Suppressor macrophage treated with lipopolysaccharide for 1 hour (primary cell): ENCODE measurements at regions not wholly inside any gene's neighbourhood (a gene's known extent, or its start where the extent isn't known, plus 50 kb on each side); places are given as distances from the start of the nearest gene placed in this dataset.
A peak's percentile ranks its signal among the peaks of the same experiment; 100 is the strongest.

Experiments used
- DNase-seq, 3 donors: peaks; one replicate each; pipeline ENCODE4 v3.0.0-alpha.2; 2020 to 2022

DNA sequence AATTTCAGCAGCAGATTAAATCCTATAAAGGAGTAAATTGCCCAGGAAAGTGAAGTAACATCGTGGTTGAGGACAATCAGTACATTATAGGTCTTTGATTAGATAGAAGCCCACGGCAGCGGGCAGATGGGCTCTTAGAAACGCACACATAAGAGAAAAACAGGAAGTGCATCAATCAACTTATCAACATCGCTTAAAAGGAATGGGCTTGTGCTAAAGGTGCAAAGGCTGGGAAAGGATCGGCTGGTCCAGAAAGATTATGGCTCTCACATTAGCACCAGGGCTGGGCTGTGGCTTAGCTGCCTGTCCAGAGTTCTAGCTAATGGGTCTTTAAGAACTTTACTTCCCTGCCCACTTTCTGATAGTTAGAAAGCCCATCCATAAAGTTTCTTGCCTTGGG is 292.0 kb upstream of the TNRC6C start:
- DNase-seq, result no peak

DNA sequence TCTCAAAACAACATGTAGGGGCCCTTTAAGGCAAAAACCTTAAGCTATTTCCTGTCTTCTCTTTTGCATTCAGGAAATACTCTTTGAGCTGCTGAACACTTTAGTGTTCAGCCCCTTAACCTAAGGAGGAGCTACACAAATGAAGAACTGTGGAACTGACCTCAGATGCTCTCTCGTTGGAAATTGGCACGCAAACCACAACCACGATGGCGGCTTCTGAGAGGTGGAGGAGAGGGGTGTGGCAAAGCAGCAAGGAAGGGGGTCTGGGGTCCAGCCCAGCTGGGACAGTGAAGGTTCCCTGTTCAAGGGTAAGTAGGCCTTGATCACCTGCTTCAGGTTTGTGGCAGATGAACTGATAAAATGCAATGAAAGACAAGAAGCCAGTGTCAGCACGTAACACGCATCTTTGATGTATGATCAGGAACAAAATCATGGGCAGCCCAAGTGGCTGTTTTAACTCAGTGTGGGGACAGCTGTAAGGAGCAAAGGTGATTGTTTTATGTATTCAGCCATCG is 291.6 kb upstream of the TNRC6C start:
- no peak for DNase-seq

DNA sequence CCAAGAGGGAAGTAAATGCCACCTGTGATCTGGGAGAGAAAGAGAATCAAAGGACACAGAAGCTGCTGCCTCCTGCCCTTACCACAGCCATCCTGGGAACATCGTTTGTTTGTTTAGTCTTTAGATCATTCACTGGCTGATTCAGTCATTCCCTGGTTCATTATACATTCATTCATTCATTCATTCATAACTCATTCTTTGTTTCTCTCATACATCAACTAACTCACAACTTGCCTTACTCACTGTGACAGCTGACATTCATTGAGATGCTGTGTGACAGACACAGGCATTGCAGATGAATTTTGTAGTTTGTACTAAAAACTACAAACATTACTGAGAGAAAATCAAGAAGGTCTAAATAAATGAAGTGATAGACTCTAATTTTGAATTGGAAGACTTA is 291.0 kb upstream of the TNRC6C start:
- no peak for DNase-seq

DNA sequence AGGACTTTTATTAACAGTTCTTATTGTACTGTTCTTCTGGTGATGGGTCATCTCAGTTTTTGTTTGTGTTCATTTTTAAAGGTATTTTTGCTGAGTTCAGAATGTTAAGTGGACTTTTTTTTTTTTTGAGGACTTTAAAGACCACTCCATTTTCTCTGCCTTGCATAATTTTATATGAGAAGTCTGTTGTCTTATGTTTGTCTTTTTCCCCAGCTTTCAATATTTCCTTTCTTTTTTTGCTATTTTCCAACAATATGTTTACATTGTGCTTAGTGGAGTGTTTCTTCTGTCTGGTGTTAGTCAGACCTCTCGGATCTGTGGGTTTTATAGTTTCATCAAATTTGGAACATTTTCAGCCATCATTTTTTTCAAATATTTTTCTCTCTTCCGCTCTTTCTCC is 290.0 kb upstream of the TNRC6C start:
- DNase-seq, result no peak

DNA sequence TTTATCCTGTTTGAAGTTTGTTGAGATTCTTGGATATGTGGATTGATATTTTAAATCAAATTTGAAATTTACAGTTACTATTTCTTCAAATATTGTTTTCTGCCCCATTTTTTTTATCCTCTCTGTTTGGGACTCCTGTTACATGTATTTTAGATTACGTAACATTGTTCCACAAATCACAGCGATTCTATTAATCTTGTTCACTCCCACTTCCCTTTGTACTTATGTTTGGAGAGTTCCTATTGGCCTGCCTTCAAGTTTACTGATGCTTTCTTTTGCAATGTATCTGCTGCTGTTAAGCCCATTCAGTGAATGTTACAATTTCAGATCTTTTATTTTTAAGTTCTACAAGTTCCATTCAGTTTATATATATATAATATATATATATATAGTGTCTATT is 288.3 kb upstream of the TNRC6C start:
- DNase-seq, result peak; percentile 31 to 65 (median 32)

DNA sequence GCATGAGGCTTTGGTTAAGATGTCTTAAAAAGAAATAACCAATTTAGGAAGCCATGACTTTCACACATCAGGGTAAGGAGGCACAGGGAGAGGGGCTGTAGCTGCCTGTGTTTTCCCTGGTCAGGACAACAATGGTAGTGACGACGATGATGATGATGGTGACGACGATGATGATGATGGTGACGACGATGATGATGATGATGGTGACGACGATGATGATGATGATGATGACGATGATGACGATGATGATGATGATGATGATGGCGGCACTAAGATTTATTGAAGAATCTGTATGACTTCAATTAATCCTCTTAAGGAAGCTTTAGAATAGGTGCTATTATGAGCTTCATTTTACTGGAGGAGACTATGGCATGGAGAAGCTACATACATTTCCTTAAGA is 284.1 kb upstream of the TNRC6C start:
- DNase-seq, result no peak

DNA sequence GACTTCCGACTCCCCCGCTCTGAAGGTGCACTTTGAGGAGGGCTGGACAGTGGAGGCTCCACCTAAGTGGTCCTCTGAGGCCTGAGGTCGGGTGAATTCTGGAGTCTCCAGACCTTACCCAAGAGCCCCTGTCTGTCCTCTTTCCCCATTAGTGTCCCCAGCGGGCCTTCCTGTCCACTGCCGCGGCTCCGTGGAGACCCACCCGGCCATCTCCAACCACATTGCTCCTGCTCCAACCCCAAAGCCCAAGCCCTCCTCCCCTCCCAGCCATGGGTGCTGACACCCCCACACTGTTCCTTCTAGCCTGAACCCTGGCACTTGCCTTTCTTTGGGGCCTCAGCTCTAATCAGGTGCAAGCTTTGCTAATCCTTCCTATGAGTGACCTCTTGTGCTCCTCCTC is 283.1 kb upstream of the TNRC6C start:
- no peak for DNase-seq

DNA sequence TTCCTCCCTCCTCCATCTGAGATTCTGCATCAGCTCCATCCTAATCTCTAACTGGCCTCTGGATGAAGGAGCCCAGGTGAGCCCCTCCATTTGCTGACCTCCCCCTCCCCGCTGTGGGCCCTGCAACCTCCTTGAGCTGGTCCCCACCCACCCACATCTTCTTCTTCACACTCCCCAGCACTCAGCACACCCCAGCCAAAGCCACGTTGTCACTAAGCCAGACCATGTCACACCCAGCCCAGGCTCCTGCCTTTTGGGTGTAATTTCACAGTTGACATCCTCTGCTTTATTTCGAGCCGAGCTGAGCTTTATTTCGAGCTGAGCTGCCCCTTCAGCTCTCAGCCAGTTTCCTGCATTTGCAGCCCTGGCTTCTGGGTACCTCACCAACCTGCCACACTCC is 282.7 kb upstream of the TNRC6C start:
- no peak for DNase-seq

DNA sequence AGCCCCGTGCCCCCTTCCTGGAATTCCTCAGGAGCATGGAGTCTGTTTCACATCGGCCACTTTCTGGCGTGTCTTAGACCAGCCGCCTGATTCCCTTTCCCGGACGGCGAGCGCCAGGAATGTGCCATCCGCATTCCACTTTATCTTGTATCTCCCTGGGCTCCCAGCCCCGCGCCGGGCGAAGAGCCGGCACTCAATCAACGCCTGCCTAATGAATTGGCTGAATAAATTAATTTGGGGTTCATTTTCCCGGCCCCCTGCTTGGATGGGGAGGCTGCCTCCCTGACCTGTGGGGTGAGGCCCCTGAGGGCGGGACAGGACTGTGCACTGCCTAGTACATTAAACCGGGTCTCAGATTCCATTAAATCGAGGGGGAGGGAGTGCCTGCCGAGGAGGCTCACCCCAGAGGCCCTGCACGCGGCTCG is 282.3 kb upstream of the TNRC6C start:
- no peak for DNase-seq

DNA sequence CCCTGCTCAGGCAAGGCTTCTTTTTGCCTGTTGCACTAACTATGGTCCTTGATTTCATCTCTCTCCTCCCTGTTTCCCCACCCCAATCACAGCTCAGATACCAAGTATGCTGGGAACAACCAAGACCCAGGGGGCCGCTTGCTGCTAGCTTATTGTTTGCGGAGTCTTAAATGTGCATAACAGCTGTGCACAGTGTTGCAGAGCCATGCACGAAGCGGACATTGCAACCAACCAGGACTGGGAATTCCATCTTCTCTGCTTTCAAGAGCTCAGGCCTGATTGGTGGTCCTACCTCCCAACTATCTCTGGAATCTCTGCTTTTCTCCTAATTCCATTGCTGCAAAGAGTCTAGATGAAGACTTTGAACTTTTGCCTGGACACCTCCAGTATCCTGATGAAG is 281.3 kb upstream of the TNRC6C start:
- DNase-seq, result no peak

DNA sequence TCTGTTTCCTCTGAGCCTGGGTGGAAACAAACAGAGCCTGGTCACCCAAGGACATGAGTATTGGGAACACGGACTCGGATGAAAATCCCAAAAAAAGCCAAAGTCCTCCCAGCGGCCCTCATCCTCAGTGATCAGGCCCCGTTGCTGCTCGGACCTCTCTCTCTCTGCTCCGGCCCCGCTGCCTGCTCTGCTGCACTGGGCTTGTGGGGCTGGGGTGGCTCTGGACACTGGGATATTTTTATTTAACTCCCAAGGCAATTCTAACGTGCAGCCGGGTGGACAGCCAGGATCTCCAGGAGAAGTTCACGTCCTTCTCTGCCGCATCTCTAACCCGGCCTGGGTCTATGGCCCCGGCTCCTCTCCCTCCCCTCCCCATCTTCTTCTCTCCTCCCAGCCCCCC is 280.9 kb upstream of the TNRC6C start:
- no peak for DNase-seq

DNA sequence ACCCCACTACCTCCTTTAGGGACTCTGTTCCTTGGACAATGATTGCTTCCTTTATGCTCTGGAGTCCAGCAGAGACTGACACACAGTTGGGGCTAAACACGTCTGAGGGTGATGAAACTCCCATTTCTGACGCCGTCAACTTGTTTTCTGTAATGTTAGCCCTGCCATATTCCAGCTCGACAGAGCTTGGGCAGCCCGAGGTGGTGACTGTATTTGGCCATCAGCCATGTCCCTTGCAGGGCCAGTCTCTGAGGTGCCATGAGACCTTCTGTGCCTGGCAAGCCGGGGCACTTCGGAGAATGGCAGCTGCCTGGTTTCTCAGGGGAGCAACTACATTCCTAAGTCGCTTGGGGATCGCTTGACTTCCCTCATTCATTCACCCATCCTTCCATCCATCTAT is 278.9 kb upstream of the TNRC6C start:
- DNase-seq, result no peak

DNA sequence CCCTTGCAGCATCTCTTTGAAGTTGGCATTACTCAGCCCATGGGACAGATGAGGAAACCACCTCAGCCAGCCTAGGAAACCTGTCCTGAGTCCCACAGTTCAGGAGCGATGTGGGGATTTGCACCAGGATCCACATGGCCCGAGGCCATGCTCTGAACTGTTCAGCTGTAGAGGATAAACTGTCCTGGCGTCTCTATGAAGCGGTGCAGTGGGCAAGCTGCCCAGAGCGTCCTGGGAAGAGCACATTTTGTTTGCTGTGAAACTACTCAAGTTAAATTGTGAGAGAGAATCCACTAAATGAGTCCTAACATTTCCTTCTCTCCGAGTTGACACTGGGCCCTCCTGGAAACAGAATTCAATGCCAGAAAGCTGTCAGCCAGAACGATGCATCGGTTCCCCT is 276.6 kb upstream of the TNRC6C start:
- no peak for DNase-seq

DNA sequence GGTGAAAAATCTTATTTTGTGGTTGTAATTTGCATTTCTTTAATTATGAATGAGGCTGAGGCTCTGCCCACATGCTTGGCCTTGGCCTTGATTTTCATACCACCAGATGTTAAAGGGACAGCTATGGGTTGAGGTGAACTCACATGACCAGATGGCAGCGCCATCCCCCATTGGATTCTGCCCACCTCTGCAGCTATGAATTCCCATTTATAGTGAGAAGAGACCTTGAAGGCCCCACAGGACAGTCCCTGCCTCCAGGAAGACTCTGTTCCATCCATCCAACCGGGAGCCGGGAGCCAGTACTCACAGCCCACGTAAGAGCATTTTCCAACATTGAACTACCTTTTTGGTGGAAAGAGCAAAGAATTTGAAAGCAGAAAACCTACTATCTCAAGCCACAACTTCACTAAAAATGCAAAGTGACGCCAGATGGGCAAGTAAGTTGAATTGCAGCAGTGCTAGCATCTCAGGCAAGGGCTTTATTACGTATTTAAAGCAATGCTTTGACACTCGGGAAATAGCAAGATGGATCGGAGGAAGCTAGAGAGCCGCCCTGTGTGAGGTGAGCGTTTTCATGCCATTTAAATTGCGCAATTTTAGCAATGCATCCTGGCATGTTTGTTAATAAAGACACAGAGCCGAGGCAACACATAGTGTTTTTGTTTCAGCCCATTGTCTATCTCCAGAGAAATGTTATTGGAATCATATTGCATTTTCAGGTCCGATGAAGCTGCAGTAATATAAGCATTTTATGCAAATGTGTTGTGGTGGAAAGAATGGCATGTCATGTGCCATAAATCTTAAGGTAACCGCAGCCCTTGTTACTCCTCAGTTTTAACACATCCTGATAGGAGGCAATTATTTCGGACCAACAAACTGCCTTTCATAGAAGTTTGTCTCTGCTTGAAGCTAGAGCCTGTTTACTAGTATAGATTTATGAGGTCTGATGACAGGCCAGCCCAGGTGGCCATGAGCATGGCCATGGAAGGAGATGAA is 273.4 kb upstream of the TNRC6C start:
- no peak for DNase-seq

DNA sequence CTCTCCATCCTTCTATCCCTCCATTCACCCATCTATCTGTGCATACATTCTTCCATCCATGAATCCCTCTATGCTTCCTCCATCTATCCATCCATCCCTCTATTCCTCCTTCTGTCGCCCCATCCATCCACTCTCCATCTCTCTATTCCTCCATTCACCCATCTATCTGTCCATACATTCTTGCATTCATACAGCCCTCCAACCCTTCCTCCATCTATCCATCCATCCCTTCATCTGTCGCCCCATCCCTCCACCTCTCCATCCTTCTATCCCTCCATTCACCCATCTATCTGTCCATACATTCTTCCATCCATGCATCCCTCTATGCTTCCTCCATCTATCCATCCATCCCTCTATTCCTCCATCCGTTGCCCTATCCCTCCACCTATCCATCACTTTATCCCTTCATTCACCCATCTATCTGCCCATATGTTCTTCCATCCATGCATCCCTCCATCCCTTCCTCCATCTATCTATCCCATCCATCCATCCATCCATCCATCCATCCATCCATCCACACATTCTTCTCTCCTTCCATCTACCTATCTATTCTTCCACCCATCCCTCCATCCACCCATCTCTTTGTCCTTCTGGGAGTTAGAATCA is 272.5 kb upstream of the TNRC6C start:
- no peak for DNase-seq

DNA sequence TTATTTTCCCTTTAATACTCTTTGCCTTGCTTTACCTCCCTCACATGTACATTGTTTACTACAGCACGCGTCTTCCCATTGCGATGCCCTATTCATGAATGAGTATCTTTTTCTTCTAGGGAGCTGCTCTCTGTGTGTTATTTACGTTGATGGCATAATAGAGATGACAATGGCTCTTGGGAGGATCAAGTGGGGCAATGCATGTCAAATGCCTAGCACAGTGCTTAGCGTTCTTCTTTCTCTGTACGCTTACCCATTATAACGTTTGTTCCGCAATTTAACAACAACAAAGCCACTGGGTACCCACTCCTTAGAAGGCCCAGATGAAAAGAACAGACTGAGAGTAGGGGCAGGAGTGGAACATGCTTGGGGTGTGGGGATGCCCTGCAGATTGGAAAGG is 271.6 kb upstream of the TNRC6C start:
- no peak for DNase-seq

DNA sequence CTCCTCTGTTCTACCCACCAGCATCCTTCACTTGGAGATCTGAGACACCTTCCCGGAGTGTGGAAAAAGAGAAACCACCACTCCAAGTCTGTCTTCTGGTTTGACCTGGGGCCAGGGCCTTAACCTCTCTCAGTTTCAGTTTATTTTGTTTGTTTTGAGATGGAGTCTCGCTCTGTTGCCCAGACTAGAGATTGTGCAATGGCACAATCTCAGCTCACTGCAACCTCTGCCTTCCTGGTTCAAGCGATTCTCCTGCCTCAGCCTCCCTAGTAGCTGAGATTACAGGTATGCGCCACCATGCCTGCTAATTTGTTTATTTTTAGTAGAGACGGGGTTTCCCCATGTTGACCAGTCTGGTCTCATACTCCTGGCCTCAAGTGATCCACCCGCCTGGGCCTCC is 271.1 kb upstream of the TNRC6C start:
- DNase-seq, result no peak

DNA sequence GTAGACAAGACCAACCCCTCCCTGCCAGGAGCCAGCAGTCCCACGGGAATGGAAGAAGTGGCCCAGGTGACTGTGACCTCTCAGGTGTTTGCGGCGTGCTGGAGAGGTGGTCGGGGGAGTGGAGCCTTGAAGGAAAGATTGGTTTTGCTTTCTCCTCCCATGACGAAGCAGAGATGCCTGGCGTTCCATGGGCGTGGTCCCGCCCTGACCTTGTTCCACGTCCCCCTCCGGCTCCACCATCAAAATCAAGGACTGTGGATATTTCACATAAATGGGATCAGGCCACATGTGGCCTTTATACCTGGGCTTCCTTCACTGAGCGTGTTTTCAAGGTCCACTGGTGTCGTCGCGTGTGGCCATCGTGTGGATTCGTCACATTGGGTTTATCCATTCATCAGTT is 270.6 kb upstream of the TNRC6C start:
- no peak for DNase-seq

DNA sequence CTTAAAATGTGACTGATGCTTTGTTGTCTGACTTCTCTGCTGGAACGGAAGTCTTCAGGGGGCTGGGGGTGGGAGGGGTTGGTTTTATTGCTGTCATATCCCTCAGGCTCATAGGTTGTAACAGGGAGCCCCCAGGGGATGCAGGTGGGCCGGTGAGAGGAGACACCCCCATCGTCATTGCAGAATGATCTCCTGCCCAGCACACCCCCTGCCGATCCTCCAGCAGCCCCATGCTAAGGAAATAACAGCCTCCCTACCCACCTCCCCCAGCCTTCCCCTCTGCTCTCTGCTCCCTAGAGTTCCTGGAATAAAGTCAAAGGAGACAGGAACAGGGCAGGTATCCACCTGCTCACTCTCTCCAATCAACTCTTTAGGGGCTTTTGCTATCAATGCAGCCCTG is 270.1 kb upstream of the TNRC6C start:
- no peak for DNase-seq

DNA sequence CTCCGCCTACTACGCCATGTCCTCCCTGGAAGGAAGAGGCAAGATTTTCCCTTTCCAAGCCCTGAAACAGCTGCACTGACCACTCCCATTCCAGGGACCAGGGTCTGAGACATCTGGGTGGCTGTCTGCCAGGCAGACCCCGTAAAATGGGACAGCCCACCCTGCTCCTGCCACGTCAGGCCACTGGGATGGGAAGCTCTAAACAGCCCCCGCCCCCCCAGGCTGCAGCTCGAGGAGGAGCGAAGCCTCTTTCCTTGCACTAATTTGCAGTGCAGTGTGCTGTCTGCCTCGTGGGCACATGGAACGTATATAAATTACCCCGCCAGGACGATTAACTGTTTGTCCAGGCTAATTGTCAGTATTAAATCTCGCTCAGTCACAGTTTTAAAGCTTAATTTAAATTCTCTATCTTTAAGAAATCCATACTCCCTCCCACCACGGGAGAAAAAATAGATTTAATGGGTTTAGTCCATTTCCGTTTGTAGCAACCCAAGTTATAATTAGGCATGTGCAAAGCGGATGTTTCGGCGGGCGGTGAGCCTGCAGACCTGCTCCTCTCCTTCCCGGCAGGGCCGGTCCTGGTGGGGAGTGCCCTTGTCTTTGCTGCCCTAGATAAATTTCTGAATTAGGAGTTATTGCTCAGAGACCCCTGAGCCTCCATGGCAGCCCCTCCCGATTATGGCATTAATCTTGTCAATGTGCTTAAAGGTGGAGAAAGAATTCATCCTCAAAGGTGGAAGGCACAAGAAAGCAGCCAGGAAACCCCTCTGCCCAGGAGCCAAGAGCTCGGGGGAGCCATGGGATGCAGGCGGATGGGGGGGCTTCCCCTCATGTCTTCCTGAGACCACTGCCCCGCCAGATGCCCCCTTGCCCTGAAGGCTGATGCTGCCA is 268.0 kb upstream of the TNRC6C start:
- DNase-seq, result peak in 2 of 3 donors; percentile 17 to 26

DNA sequence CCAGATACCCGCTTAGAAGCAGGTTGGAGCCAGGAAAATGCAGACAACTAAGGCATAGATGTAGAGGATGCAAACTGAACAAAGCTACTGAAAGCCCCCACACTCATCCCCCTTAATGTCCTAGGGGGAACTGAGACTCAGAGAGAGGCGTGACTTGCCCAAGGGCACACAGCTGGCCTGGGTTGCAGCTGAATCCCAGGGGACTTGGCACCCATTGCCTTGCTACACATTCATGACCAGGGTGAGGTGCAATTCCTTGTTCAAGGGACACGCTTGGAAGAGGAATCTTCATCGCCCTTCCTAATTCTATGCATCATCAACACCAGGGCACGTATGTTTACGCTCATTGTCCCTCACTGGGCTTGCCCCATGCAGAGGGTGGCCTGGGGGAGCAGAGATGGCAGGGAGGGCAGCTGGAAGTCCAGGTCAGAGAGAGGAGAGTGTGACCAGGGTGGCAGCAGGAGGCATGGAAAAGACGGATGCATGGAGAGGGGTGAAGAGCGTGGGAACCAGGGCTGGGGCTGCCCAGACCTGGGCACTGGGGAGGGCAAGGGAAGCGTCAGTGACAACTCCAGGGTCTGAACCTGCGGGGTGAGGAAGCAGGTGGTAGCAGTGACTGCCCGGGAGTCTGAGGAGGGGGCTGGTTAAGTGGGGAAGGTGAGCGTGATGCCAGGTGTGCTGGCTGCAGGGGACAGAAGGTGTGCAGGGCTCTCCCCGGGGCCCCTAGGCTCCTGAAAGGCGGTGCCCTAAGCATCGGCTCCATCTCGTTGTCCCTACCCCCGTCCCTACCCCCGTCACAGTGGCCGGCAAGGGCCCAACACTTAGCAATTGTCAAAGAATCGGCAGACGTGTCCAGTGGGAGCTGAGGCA is 267.1 kb upstream of the TNRC6C start:
- DNase-seq, result no peak

DNA sequence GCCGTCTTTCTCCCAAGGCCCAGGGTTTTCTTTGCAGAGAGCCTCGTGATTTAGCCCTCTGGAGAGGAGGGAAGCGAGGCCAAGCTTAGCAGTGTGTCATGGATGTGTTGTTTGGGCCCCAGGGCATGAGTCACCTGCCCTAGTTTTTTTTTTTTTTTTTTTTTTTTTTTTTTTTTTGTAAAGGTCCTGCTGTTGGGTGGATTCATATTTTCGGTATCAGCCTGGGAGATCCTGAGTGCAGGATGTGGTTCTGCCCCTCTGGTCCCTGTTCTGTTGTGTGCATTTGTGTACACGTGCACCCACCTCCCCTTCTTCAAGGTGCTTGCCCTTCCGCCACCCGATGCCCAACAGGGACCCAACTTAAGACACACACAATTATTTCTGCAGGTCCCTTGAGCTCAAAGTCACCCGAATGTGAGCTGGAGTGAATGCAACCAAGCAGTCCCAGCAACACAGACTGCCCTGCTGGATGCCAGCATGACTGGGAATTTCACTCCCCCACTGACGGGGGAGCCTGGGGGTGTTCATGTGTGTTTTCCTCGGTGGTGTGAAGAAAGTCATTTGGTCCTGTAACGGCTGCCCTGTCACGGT is 265.8 kb upstream of the TNRC6C start:
- peak; percentile 13 to 36 (median 30) for DNase-seq
